ENCODE measurements at regions not wholly inside any gene's neighbourhood (a gene's known extent, or its start where the extent isn't known, plus 50 kb on each side); places are given as distances from the start of the nearest gene placed in this dataset.

DNA sequence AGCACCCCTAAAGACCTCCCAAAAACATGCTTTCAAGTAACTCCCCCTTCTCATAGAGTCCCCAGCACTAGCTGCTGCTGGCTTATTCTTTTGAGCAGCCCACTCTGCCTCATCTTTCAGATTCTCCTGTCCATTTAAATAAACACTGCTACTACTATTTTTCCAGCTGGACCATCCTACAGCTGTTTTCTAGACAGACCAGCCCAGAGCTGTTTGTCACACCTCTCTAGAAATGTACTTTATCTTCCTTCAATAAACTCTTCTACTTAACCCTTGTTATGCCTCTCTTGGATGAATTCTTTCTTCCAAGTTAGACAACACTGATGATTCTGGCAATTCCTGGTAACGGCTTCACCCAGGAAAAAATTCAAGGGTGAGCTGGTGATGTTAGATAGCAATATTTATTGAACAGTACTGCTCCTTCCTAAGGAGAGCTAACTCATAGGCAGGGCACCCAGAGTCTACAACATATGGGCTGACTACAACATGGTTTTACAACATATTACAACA is 995.7 kb downstream of the LRFN5 start:
- CTCF ChIA-PET, result interaction anchor here (0.6 kb wide), 1 partner anchor 108 kb away, joined by 3 read pairs; no protein-coding TSS in a partner anchor
- no peak for TF ChIP-seq CTCF (IDR thresholded peaks at IDR 0.05; ENCODE audit: low read depth, low read length)
- Histone ChIP-seq H3K27ac (ENCODE audit: low read depth, low read length) (no peak overlapping the region), H3K9me3 (ENCODE audit: control insufficient read depth, insufficient read depth, low read length) (no peaks in the 10 kb centered on the region), H3K27me3 (ENCODE audit: control insufficient read depth, insufficient read depth, low read length) (no peaks in the 10 kb centered on the region), H3K4me3 (ENCODE audit: low read depth, low read length) (no peak overlapping the region)
- POLR2A ChIA-PET, result no interaction called here
- no peak for DNase-seq (ENCODE audit: low read depth, low spot score)

DNA sequence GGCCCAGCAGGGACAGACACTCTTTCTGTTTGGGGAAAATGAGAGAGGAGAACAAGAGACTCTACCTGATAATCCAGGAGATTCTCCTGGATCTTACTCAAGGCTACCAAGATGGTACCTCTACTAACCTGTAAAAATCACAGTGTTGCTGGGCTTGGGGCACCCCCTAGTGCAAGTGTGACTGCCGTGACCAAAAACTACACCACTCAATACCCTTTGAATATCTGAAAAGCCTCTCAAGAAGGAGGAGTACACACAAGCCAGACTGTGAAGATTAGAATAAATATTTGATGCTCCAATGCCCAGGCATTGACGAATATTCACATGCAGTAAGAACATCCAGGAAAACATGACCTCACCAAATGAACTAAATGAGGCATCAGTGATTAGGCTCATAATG is 965.4 kb downstream of the LRFN5 start:
- no peak for TF ChIP-seq CTCF (IDR thresholded peaks at IDR 0.05; ENCODE audit: low read depth, low read length)
- no peak overlapping the region for H3K4me3 ChIP-seq (ENCODE audit: low read depth, low read length)
- no peak overlapping the region for H3K27ac ChIP-seq (ENCODE audit: low read depth, low read length)
- H3K27me3 ChIP-seq (ENCODE audit: control insufficient read depth, insufficient read depth, low read length), result no peaks in the 10 kb centered on the region
- CTCF ChIA-PET, result no interaction called here
- no peak for DNase-seq (ENCODE audit: low read depth, low spot score)
- H3K9me3 ChIP-seq (ENCODE audit: control insufficient read depth, insufficient read depth, low read length), result peaks cover 10% of the 10 kb centered on the region
- POLR2A ChIA-PET, result no interaction called here

DNA sequence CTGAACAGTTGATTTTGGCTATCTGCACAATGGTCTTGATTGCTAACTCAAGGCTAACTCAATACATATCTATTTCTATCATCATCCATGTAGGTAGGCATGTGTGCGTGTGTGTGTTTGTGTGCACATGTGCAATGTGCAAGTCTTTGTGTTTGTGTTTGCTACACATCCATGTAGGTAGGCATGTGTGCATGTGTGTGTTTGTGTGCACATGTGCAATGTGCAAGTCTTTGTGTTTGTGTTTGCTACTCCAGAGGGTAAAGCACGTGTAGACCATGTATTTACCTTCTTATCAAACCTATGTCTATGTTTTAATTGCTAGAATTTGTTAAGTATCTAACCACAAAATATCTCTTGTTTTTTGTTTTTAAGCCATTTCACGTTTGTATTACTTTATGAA is 962.6 kb downstream of the LRFN5 start:
- TF ChIP-seq CTCF (IDR thresholded peaks at IDR 0.05; ENCODE audit: low read depth, low read length), result no peak
- CTCF ChIA-PET, result no interaction called here
- Histone ChIP-seq H3K27me3 (ENCODE audit: control insufficient read depth, insufficient read depth, low read length) (no peaks in the 10 kb centered on the region), H3K9me3 (ENCODE audit: control insufficient read depth, insufficient read depth, low read length) (peaks cover 10% of the 10 kb centered on the region), H3K27ac (ENCODE audit: low read depth, low read length) (no peak overlapping the region), H3K4me3 (ENCODE audit: low read depth, low read length) (no peak overlapping the region)
- DNase-seq (ENCODE audit: low read depth, low spot score), result no peak
- POLR2A ChIA-PET, result no interaction called here

DNA sequence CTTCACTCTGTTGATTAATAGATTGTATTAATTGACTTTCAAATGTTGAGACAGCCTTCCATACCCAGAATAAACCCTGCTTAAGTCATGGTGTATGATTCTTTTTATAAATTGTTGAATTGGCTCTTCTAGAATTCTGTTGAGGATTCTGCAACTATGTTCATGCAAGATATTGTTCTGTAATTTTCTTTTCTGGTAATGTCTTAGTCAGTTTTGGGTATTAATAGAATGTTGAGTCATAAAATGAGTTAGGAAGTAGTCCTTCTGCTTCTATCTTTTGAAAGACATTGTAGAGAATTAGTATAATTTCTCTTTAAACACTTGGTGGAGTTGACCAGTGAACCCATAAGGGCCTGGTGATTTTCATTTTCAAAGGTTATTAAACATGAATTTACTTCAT is 958.9 kb downstream of the LRFN5 start:
- H3K27ac ChIP-seq (ENCODE audit: low read depth, low read length), result no peak overlapping the region
- H3K27me3 ChIP-seq (ENCODE audit: control insufficient read depth, insufficient read depth, low read length), result no peaks in the 10 kb centered on the region
- ChIA-PET POLR2A (no interaction called here), CTCF (no interaction called here)
- TF ChIP-seq CTCF (IDR thresholded peaks at IDR 0.05; ENCODE audit: low read depth, low read length), result no peak
- no peaks in the 10 kb centered on the region for H3K9me3 ChIP-seq (ENCODE audit: control insufficient read depth, insufficient read depth, low read length)
- no peak for DNase-seq (ENCODE audit: low read depth, low spot score)
- H3K4me3 ChIP-seq (ENCODE audit: low read depth, low read length), result no peak overlapping the region

- H3K4me3 ChIP-seq (ENCODE audit: low read depth, low read length), result no peak overlapping the region
- H3K27me3 ChIP-seq (ENCODE audit: control insufficient read depth, insufficient read depth, low read length), result no peaks in the 10 kb centered on the region
- no peak for DNase-seq (ENCODE audit: low read depth, low spot score)
- no peak overlapping the region for H3K27ac ChIP-seq (ENCODE audit: low read depth, low read length)
- ChIA-PET POLR2A (no interaction called here), CTCF (no interaction called here)
- TF ChIP-seq CTCF (IDR thresholded peaks at IDR 0.05; ENCODE audit: low read depth, low read length), result no peak
- H3K9me3 ChIP-seq (ENCODE audit: control insufficient read depth, insufficient read depth, low read length), result no peaks in the 10 kb centered on the region
Measured at GRCh38 chr14:42563313-42563712, 956.6 kb downstream of the LRFN5 start.

Measured in AG04450 (cell line).